ENCODE measurements at regions not wholly inside any gene's neighbourhood (a gene's known extent, or its start where the extent isn't known, plus 50 kb on each side); places are given as distances from the start of the nearest gene placed in this dataset.

GRCh38 chr20:7124120-7124519, 356.6 kb downstream of the BMP2 start:
- no peak overlapping the region for H3K4me3 ChIP-seq (ENCODE audit: low read depth in 2 of 2, low read length in 1 of 2)
- no peaks in the 10 kb centered on the region for H3K4me1 ChIP-seq (ENCODE audit: control insufficient read depth in 1 of 2, insufficient read depth in 2 of 2, low read depth in 1 of 2, low read length in 1 of 2)
- no peaks in the 10 kb centered on the region for H3K36me3 ChIP-seq (replicated peaks in 1 of 2; ENCODE audit: control insufficient read depth in 1 of 2, insufficient read depth in 2 of 2, low read length in 1 of 2)
- H4K20me1 ChIP-seq (ENCODE audit: insufficient read depth) = no peaks in the 10 kb centered on the region
- no peaks in the 10 kb centered on the region for H3K9me2 ChIP-seq
- no peaks in the 10 kb centered on the region for H3K9me3 ChIP-seq
- H3K27ac ChIP-seq (ENCODE audit: low read depth in 2 of 2, low read length in 1 of 2) = no peak overlapping the region
- H3F3A ChIP-seq (replicated peaks; ENCODE audit: insufficient read depth) = no peaks in the 10 kb centered on the region
- TF ChIP-seq ZBTB33 (IDR thresholded peaks at IDR 0.05; ENCODE audit: borderline replicate concordance, low read depth) (no peak), FOSL2 (IDR thresholded peaks at IDR 0.05; ENCODE audit: borderline replicate concordance, low read depth) (no peak), USF1 (IDR thresholded peaks at IDR 0.05; ENCODE audit: borderline replicate concordance, low read depth) (no peak), GABPA (IDR thresholded peaks at IDR 0.05; ENCODE audit: low read depth) (no peak), ELF1 (IDR thresholded peaks at IDR 0.05) (no peak), TEAD4 (IDR thresholded peaks at IDR 0.05; ENCODE audit: borderline replicate concordance, insufficient read depth) (no peak), RAD21 (IDR thresholded peaks at IDR 0.05; ENCODE audit: low read length) (no peak)
- no peak overlapping the region for H3K4me2 ChIP-seq
- CTCF ChIA-PET = interaction anchor here (1.0 to 1.3 kb wide), 2 partner anchors 10 to 672 kb away, joined by 3 to 5 read pairs; no protein-coding TSS in a partner anchor
- POLR2A ChIA-PET = no interaction called here
- no peak overlapping the region for H3K9ac ChIP-seq
- H2AFZ ChIP-seq (ENCODE audit: low read depth) = no peak overlapping the region
- WGBS (ENCODE audit: low lambda C conversion rate) = 24% methylated on average over 3 of the region's 3 CpGs
- no peak for DNase-seq
- no peaks in the 10 kb centered on the region for H3K27me3 ChIP-seq (ENCODE audit: insufficient read depth)
- no peaks in the 10 kb centered on the region for H3K79me2 ChIP-seq (ENCODE audit: insufficient read depth)

GRCh38 chr20:7136886-7137285, 369.4 kb downstream of the BMP2 start:
- H2AFZ ChIP-seq (ENCODE audit: low read depth) = no peak overlapping the region
- ChIA-PET POLR2A (no interaction called here), CTCF (interaction anchor here (1.3 kb wide), 1 partner anchor 158 kb away, joined by 3 read pairs; no protein-coding TSS in a partner anchor)
- no peaks in the 10 kb centered on the region for H3F3A ChIP-seq (replicated peaks; ENCODE audit: insufficient read depth)
- no peaks in the 10 kb centered on the region for H3K79me2 ChIP-seq (ENCODE audit: insufficient read depth)
- H3K4me2 ChIP-seq = no peak overlapping the region
- no peak overlapping the region for H3K27ac ChIP-seq (ENCODE audit: low read depth in 2 of 2, low read length in 1 of 2)
- no peak overlapping the region for H3K9ac ChIP-seq
- no peaks in the 10 kb centered on the region for H3K27me3 ChIP-seq (ENCODE audit: insufficient read depth)
- DNase-seq = no peak
- no peaks in the 10 kb centered on the region for H4K20me1 ChIP-seq (ENCODE audit: insufficient read depth)
- H3K9me3 ChIP-seq = no peaks in the 10 kb centered on the region
- no peak overlapping the region for H3K4me3 ChIP-seq (ENCODE audit: low read depth in 2 of 2, low read length in 1 of 2)
- 6% methylated on average over 1 of the region's 1 CpG for WGBS (ENCODE audit: low lambda C conversion rate)
- no peaks in the 10 kb centered on the region for H3K36me3 ChIP-seq (replicated peaks in 1 of 2; ENCODE audit: control insufficient read depth in 1 of 2, insufficient read depth in 2 of 2, low read length in 1 of 2)
- no peak for TF ChIP-seq TCF12 (IDR thresholded peaks at IDR 0.05)
- no peak for TF ChIP-seq SIN3A (IDR thresholded peaks at IDR 0.05; ENCODE audit: borderline replicate concordance, low read depth, low read length)
- no peak for TF ChIP-seq CTCF (IDR thresholded peaks at IDR 0.05)
- no peak for TF ChIP-seq FOSL2 (IDR thresholded peaks at IDR 0.05; ENCODE audit: borderline replicate concordance, low read depth)
- no peak for TF ChIP-seq FOXJ3 (CRISPR knock-in tag; IDR thresholded peaks at IDR 0.05)
- no peak for TF ChIP-seq MXI1 (IDR thresholded peaks at IDR 0.05; ENCODE audit: low read depth, low read length)
- no peak for TF ChIP-seq POLR2AphosphoS5 (IDR thresholded peaks at IDR 0.05; ENCODE audit: low read depth, low read length)
- TF ChIP-seq CHD2 (IDR thresholded peaks at IDR 0.05; ENCODE audit: low read length, partially characterized antibody) = no peak
- TF ChIP-seq PBX3 (IDR thresholded peaks at IDR 0.05) = no peak
- TF ChIP-seq NRF1 (IDR thresholded peaks at IDR 0.05; ENCODE audit: low read depth, low read length) = no peak
- TF ChIP-seq RXRA (IDR thresholded peaks at IDR 0.05; ENCODE audit: borderline replicate concordance, low read depth) = no peak
- TF ChIP-seq USF2 (IDR thresholded peaks at IDR 0.05; ENCODE audit: borderline replicate concordance, low read depth, low read length) = no peak
- no peak for TF ChIP-seq GABPA (IDR thresholded peaks at IDR 0.05; ENCODE audit: low read depth)
- no peak for TF ChIP-seq RFX5 (IDR thresholded peaks at IDR 0.05; ENCODE audit: low read length)
- H3K4me1 ChIP-seq (ENCODE audit: control insufficient read depth in 1 of 2, insufficient read depth in 2 of 2, low read depth in 1 of 2, low read length in 1 of 2) = no peaks in the 10 kb centered on the region
- H3K9me2 ChIP-seq = no peaks in the 10 kb centered on the region; the same call in 1 of the 2 replicates
